ENCODE measurements at regions not wholly inside any gene's neighbourhood (a gene's known extent, or its start where the extent isn't known, plus 50 kb on each side); places are given as distances from the start of the nearest gene placed in this dataset.
A peak's percentile ranks its signal among the peaks of the same experiment; 100 is the strongest.
"Not testable (repeated sequence)": the region's sequence is repeated elsewhere in the genome, so short reads cannot be mapped to it uniquely, and the experiment has no call there.

GRCh38 chr10:26621243-26621888, 76.1 kb upstream of the PDSS1 start:
- peak overlapping the region; percentile 31 for H3K27ac ChIP-seq
- no peak for DNase-seq (ENCODE audit: low read depth, low spot score)

GRCh38 chr10:26621889-26622711, 75.4 kb upstream of the PDSS1 start:
- DNase-seq (ENCODE audit: low read depth, low spot score), result peak; percentile 43
- peak overlapping the region; percentile 31 for H3K27ac ChIP-seq

DNA sequence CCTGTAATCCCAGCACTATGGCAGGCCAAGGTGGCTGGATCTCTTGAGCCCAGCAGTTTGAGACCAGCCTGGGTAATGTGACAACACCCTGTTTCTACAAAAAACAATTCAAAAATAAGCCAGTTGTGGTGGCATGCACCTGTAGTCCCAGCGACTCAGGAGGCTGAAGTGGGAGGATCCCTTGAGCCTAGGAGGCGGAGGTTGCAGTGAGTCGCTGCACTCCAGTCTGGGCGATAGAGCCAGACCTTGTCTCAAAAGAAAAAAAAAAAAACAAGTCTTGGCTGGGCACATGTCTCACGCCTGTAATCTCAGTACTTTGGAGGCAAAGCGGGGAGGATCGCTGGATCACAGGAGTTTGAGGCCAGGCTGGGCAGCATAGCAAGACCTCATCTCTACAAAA, 74.6 kb upstream of the PDSS1 start:
- H3K27ac ChIP-seq, result no peak overlapping the region
- no peak for DNase-seq (ENCODE audit: low read depth, low spot score)

- DNase-seq (ENCODE audit: low read depth, low spot score), result no peak
- no peak overlapping the region for H3K27ac ChIP-seq
Observed at GRCh38 chr10:26624006-26624405, 73.5 kb upstream of the PDSS1 start.

DNA sequence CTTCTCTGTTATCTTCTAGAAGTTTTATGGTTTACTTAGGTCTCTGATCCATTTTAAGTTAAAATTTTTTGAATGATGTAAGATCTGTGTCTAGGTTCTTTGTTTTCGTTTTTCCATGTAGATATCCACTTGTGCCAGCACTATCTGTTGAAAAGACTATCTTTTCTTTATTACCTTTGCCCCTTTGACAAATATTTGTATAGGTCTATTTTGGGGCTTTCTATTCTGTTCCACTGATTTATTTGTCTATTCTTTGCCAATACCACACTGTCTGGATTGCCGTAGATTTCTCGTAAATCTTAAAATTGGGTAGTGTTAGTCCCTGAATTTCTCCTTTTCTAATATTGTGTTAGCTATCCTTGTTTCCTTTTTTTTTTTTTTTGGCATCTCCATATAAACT, 71.4 kb upstream of the PDSS1 start:
- DNase-seq (ENCODE audit: low read depth, low spot score), result no peak
- no peak overlapping the region for H3K27ac ChIP-seq

- no peak for DNase-seq (ENCODE audit: low read depth, low spot score)
- no peak overlapping the region for H3K27ac ChIP-seq
Observed at GRCh38 chr10:26627324-26627723, 70.2 kb upstream of the PDSS1 start.

DNA sequence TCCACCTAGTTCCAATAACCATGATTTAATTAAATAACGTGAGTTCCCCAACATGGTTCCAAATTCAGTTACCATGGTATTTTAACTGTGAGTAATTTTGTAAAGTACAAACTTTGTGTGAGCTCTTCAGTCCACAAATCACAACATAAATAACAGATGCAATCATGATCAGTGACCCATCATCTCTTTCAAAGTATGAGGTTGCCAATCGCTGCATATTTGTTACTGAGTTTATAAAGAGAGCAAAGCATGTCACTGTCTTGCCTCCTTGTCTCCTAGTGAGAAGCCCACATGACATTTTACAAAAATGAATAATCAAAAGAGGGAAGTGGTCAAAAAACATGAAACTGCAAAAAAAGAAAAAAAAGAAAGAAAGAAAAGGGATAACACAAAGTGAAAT, 69.1 kb upstream of the PDSS1 start:
- no peak for DNase-seq (ENCODE audit: low read depth, low spot score)
- no peak overlapping the region for H3K27ac ChIP-seq

DNA sequence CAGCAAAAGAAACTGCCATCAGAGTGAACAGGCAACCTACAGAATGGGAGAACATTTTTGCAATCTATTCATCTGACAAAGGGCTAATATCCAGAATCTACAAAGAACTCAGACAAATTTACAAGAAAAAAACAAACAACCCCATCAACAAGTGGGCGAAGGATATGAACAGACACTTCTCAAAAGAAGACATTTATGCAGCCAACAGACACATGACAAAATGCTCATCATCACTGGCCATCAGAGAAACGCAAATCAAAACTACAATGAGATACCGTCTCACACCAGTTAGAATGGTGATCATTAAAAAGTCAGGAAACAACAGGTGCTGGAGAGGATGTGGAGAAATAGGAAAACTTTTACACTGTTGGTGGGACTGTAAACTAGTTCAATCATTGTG, 65.3 kb upstream of the PDSS1 start:
- not testable (repeated sequence) for H3K27ac ChIP-seq; DNase-seq (ENCODE audit: low read depth, low spot score)

GRCh38 chr10:26634111-26634510, 63.4 kb upstream of the PDSS1 start:
- H3K27ac ChIP-seq; DNase-seq (ENCODE audit: low read depth, low spot score): not testable (repeated sequence)

DNA sequence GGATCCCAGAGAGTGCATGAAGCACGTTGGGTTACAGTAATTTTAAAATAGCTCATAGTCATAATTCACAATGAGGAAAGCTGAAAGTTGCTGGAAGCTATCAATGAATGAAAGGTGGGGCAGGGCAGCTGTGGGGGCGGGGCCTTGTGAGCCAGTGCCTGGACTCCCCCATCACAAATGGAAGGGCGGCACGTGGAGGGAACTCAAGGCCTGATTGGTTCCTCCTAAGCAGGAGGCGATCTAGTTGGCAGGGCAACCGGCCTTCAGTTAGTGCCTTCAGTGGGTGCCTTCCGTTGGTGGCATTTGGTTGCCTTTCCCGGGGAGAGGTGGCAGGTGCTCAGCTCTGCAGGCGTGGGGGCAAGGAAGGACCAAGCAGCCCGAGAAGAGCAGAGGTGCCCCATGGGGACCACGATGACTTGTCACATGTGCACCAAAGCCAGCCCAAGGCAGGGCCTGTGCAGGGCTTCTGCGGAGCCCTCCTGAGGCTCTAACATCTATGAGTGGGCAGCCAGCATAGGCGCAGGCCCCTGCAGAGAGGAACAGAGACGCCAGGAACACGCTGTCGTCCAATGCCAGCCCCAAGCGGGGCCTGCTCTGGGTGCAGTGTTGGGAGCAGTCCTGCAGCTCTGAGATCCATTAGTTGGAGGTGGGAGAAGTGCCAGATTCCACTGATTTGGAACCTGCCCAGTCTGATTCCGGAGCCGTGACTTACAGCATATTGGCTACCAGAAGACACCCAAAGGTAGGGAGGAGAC, 59.8 kb upstream of the PDSS1 start:
- DNase-seq (ENCODE audit: low read depth, low spot score), result no peak
- no peak overlapping the region for H3K27ac ChIP-seq

GRCh38 chr10:26640391-26640790, 57.1 kb upstream of the PDSS1 start:
- no peak for DNase-seq (ENCODE audit: low read depth, low spot score)
- no peak overlapping the region for H3K27ac ChIP-seq

DNA sequence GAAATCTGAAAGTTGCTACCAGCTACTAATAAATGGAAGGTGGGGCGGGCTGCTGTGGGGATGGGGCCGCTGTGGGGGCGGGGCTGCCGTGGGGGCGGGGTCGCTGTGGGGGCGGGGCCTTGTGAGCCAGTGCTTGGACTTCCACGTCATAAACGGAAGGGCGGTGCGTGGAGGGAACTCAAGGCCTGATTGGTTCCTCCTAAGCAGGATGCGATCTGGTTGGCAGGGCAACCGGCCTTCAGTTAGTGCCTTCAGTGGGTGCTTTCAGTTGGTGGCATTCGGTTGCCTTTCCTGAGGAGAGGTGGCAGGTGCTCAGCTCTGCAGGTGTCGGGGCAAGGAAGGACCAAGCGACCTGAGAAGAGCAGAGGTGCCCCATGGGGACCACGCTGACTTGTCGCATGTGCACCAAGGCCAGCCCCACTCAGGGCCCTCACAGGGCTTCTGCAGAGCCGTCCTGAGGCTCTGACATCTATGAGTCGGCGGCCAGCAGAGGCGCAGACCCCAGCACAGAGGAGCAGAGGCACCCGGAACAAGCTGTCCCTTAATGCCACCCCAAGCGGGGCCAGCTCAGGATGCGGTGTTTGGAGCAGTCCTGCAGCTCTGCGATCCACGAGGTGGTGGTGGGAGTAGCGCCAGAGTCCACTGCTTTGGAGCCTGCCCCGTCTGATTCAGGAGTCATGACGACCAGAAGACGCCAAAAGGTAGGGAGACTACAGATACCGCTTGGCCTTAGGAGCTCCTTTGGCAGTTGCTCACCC, 54.4 kb upstream of the PDSS1 start:
- no peak overlapping the region for H3K27ac ChIP-seq
- no peak for DNase-seq (ENCODE audit: low read depth, low spot score)

- DNase-seq (ENCODE audit: low read depth, low spot score), result no peak
- no peak overlapping the region for H3K27ac ChIP-seq
Observed at GRCh38 chr10:26647602-26648244, 49.8 kb upstream of the PDSS1 start.
